ENCODE measurements at regions not wholly inside any gene's neighbourhood (a gene's known extent, or its start where the extent isn't known, plus 50 kb on each side); places are given as distances from the start of the nearest gene placed in this dataset.

DNA sequence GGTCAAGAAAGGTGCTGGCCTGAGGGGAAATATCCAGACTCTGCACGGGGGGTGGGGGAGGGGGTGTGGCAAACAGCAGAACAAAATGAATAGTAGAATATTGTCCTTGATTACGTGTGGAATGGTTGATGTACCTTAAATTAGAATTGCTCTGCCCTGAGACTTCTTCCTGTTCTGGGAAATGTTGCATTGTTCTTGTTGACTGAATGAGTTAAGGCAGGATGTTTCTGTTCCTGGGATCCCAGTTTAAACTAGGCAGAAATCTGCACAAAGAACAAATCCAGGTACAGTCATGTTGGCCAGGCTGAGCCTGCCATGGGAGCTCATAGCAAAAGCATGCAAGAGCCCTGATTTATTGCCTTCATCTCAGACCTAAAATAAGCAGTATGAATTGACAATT is 558.7 kb upstream of the VSTM2A start:
- Histone ChIP-seq H3F3A (ENCODE audit: control insufficient read depth, insufficient read depth) (no peaks in the 10 kb centered on the region), H4K20me1 (ENCODE audit: control insufficient read depth, insufficient read depth, low read depth, low read length) (no peaks in the 10 kb centered on the region), H3K9me3 (ENCODE audit: control insufficient read depth, insufficient read depth, low read length) (no peaks in the 10 kb centered on the region), H3K27me3 (ENCODE audit: control insufficient read depth, low read length) (no peaks in the 10 kb centered on the region), H3K4me2 (ENCODE audit: low read length) (no peak overlapping the region), H3K36me3 (ENCODE audit: control insufficient read depth, low read length) (no peaks in the 10 kb centered on the region), H3K4me3 (ENCODE audit: low read length) (no peak overlapping the region), H3K9me2 (replicated peaks; ENCODE audit: control insufficient read depth, low read length) (no peaks in the 10 kb centered on the region), H3K79me2 (ENCODE audit: control insufficient read depth, low read length) (no peaks in the 10 kb centered on the region), H3K4me1 (ENCODE audit: control insufficient read depth, low read length) (no peaks in the 10 kb centered on the region), H3K27ac (ENCODE audit: low read depth, low read length) (no peak overlapping the region)
- no peak for TF ChIP-seq EZH2phosphoT487 (IDR thresholded peaks at IDR 0.05; ENCODE audit: borderline replicate concordance, low read length)
- TF ChIP-seq, protein P1, sequence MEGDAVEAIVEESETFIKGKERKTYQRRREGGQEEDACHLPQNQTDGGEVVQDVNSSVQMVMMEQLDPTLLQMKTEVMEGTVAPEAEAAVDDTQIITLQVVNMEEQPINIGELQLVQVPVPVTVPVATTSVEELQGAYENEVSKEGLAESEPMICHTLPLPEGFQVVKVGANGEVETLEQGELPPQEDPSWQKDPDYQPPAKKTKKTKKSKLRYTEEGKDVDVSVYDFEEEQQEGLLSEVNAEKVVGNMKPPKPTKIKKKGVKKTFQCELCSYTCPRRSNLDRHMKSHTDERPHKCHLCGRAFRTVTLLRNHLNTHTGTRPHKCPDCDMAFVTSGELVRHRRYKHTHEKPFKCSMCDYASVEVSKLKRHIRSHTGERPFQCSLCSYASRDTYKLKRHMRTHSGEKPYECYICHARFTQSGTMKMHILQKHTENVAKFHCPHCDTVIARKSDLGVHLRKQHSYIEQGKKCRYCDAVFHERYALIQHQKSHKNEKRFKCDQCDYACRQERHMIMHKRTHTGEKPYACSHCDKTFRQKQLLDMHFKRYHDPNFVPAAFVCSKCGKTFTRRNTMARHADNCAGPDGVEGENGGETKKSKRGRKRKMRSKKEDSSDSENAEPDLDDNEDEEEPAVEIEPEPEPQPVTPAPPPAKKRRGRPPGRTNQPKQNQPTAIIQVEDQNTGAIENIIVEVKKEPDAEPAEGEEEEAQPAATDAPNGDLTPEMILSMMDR (IDR thresholded peaks at IDR 0.05; ENCODE audit: low read depth, low read length, poor library complexity, severe bottlenecking), result no peak

DNA sequence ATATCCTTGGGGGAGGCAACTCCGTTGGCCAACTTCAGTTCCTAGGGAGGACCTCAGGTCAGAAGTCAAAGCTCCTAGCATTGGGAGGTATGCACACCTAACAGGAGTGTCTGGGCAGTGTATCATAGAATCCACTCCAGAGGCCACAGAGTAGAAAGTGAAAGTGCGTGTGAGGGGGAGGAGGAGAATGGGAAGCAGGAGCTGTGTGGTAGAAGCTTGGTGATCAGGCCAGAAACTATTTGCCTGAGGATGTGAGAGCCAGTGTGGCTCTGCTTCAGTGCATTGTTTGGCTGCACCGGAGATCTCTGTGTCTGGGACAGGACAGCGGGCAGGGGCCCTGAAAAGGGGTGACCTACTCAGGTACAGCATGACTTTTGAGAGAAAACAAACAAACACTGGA is 557.4 kb upstream of the VSTM2A start:
- H3K27ac ChIP-seq (ENCODE audit: low read depth, low read length), result no peak overlapping the region
- no peaks in the 10 kb centered on the region for H3F3A ChIP-seq (ENCODE audit: control insufficient read depth, insufficient read depth)
- TF ChIP-seq, protein P1 (IDR thresholded peaks at IDR 0.05; ENCODE audit: low read depth, low read length, poor library complexity, severe bottlenecking), result no peak
- no peak for TF ChIP-seq EZH2phosphoT487 (IDR thresholded peaks at IDR 0.05; ENCODE audit: borderline replicate concordance, low read length)
- no peaks in the 10 kb centered on the region for H3K9me3 ChIP-seq (ENCODE audit: control insufficient read depth, insufficient read depth, low read length)
- H3K9me2 ChIP-seq (replicated peaks; ENCODE audit: control insufficient read depth, low read length), result no peaks in the 10 kb centered on the region
- H4K20me1 ChIP-seq (ENCODE audit: control insufficient read depth, insufficient read depth, low read depth, low read length), result no peaks in the 10 kb centered on the region
- H3K36me3 ChIP-seq (ENCODE audit: control insufficient read depth, low read length), result no peaks in the 10 kb centered on the region
- H3K79me2 ChIP-seq (ENCODE audit: control insufficient read depth, low read length), result no peaks in the 10 kb centered on the region
- H3K4me1 ChIP-seq (ENCODE audit: control insufficient read depth, low read length), result no peaks in the 10 kb centered on the region
- no peak overlapping the region for H3K4me2 ChIP-seq (ENCODE audit: low read length)
- no peaks in the 10 kb centered on the region for H3K27me3 ChIP-seq (ENCODE audit: control insufficient read depth, low read length)
- H3K4me3 ChIP-seq (ENCODE audit: low read length), result no peak overlapping the region

DNA sequence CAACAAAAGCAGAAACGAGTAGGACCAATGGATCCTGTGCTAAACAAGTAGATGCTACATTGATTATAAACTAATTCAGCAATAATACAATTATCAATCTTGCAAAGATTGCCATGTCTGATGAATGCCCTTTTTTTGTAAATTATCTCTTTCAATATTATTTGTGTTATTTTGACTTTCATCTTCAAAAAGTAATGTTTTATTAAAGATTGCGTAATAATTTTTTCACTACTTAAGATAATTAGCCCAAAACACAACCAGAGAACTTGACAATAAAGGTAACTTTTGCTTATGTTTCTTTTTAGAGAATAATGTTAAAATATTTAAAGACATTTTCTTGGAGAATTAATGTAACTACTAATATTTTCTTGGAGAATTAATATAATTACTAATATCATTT is 553.8 kb upstream of the VSTM2A start:
- Histone ChIP-seq H3K27ac (ENCODE audit: low read depth, low read length) (no peak overlapping the region), H4K20me1 (ENCODE audit: control insufficient read depth, insufficient read depth, low read depth, low read length) (no peaks in the 10 kb centered on the region), H3K9me3 (ENCODE audit: control insufficient read depth, insufficient read depth, low read length) (no peaks in the 10 kb centered on the region), H3K79me2 (ENCODE audit: control insufficient read depth, low read length) (no peaks in the 10 kb centered on the region), H3K9me2 (replicated peaks; ENCODE audit: control insufficient read depth, low read length) (no peaks in the 10 kb centered on the region), H3K4me1 (ENCODE audit: control insufficient read depth, low read length) (no peaks in the 10 kb centered on the region), H3K36me3 (ENCODE audit: control insufficient read depth, low read length) (no peaks in the 10 kb centered on the region), H3F3A (ENCODE audit: control insufficient read depth, insufficient read depth) (no peaks in the 10 kb centered on the region), H3K4me2 (ENCODE audit: low read length) (no peak overlapping the region), H3K27me3 (ENCODE audit: control insufficient read depth, low read length) (no peaks in the 10 kb centered on the region), H3K4me3 (ENCODE audit: low read length) (no peak overlapping the region)
- no peak for TF ChIP-seq EZH2phosphoT487 (IDR thresholded peaks at IDR 0.05; ENCODE audit: borderline replicate concordance, low read length)
- TF ChIP-seq, protein P1 (IDR thresholded peaks at IDR 0.05; ENCODE audit: low read depth, low read length, poor library complexity, severe bottlenecking), result no peak

DNA sequence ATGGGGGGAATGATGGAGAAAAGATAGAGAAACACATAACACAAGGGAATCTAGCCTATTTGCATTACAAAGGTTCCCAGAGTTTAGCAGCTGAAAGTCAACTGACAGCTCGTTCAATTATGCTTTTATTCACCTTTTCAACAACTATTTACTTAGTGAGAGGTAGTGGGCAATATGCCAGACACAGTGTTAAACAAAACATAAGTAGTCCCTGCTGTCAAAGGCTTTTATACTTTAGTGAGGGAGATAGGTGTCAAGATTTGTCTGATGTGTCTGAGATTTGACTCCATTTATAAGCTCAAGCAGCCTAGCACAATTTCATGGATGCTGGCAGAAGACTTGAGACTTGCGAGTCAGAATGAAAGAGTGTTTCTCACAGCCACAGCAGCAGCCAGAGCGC is 549.0 kb upstream of the VSTM2A start:
- Histone ChIP-seq H3K36me3 (ENCODE audit: control insufficient read depth, low read length) (no peaks in the 10 kb centered on the region), H3K4me2 (ENCODE audit: low read length) (no peak overlapping the region), H4K20me1 (ENCODE audit: control insufficient read depth, insufficient read depth, low read depth, low read length) (no peaks in the 10 kb centered on the region), H3K27me3 (ENCODE audit: control insufficient read depth, low read length) (no peaks in the 10 kb centered on the region), H3K79me2 (ENCODE audit: control insufficient read depth, low read length) (no peaks in the 10 kb centered on the region), H3F3A (ENCODE audit: control insufficient read depth, insufficient read depth) (no peaks in the 10 kb centered on the region), H3K4me3 (ENCODE audit: low read length) (no peak overlapping the region), H3K27ac (ENCODE audit: low read depth, low read length) (no peak overlapping the region), H3K4me1 (ENCODE audit: control insufficient read depth, low read length) (no peaks in the 10 kb centered on the region), H3K9me3 (ENCODE audit: control insufficient read depth, insufficient read depth, low read length) (no peaks in the 10 kb centered on the region), H3K9me2 (replicated peaks; ENCODE audit: control insufficient read depth, low read length) (no peaks in the 10 kb centered on the region)
- TF ChIP-seq, protein P1 (IDR thresholded peaks at IDR 0.05; ENCODE audit: low read depth, low read length, poor library complexity, severe bottlenecking), result no peak
- TF ChIP-seq EZH2phosphoT487 (IDR thresholded peaks at IDR 0.05; ENCODE audit: borderline replicate concordance, low read length), result no peak

All from DOHH2 (cell line).